RWPE1 (cell line): ENCODE measurements at regions not wholly inside any gene's neighbourhood (a gene's known extent, or its start where the extent isn't known, plus 50 kb on each side); places are given as distances from the start of the nearest gene placed in this dataset.
A peak's percentile ranks its signal among the peaks of the same experiment; 100 is the strongest.

Experiments used
- CTCF ChIA-PET: fragments of 350-600 bp; sonication (Branson Sonifier 250); formaldehyde crosslinking; extraction: SDS; loops from one replicate; lab custom pipeline; 2021; lab: Yijun Ruan, JAX
- POLR2A ChIA-PET: fragments of 400-600 bp; formaldehyde crosslinking; extraction: SDS; loops from one replicate; lab custom pipeline; 2020; ENCODE audit warnings: antibody characterized with exemption; ENCODE audit not compliant: low non-redundant PET; lab: Yijun Ruan, JAX
- DNase-seq: peaks from one replicate; pipeline ENCODE4 v3.0.0; 2012; ENCODE audit warnings: low spot score
- H3K27ac ChIP-seq: fragments of 450-650 bp; 2 replicates; pipeline ENCODE4 v1.5.1; 2017
- TF ChIP-seq, protein P1 (sequence below): fragments of 450-650 bp; conservative IDR thresholded peaks from 2 replicates; pipeline ENCODE4 v1.5.1; 2017; ENCODE audit warnings: low read depth, mild to moderate bottlenecking

DNA sequence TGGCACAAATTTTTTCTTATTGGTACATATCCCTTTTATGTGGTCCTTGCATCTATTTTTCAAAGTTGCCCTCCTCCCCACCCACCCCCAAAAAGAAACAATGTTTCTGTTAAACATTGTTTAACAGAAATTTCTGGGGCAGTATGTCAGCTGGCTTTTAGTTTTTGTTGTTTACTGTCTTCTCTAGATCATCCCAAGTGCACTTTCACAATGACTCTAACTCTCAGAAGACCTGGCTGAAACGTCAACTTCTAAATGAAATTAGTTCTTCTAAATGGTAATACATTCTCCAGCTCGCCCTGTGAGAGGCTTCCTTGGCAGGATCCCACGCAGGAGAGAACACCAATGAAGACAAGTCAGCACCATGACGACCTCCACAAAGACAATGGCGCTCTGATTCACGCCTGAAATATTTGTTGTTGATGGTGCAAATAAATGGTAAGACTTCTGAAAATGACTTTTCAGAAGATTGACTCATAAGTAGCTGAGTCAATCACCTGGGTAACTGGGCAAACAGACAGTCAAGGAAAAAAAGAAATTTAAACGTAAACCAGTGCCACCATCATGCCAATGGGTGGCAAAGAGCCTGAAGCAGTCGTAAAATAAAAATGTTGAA lies 293.7 kb downstream of the FZD1 start:
- H3K27ac ChIP-seq = peak overlapping the region; percentile 84; the same call in 1 of the 2 replicates
- ChIA-PET CTCF (interaction anchor here (0.6 to 0.7 kb wide), 2 partner anchors 45 to 961 kb away, joined by 3 read pairs; no protein-coding TSS in a partner anchor), POLR2A (no interaction called here)
- DNase-seq = peak; percentile 93
- TF ChIP-seq, protein P1, sequence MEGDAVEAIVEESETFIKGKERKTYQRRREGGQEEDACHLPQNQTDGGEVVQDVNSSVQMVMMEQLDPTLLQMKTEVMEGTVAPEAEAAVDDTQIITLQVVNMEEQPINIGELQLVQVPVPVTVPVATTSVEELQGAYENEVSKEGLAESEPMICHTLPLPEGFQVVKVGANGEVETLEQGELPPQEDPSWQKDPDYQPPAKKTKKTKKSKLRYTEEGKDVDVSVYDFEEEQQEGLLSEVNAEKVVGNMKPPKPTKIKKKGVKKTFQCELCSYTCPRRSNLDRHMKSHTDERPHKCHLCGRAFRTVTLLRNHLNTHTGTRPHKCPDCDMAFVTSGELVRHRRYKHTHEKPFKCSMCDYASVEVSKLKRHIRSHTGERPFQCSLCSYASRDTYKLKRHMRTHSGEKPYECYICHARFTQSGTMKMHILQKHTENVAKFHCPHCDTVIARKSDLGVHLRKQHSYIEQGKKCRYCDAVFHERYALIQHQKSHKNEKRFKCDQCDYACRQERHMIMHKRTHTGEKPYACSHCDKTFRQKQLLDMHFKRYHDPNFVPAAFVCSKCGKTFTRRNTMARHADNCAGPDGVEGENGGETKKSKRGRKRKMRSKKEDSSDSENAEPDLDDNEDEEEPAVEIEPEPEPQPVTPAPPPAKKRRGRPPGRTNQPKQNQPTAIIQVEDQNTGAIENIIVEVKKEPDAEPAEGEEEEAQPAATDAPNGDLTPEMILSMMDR = no peak

DNA sequence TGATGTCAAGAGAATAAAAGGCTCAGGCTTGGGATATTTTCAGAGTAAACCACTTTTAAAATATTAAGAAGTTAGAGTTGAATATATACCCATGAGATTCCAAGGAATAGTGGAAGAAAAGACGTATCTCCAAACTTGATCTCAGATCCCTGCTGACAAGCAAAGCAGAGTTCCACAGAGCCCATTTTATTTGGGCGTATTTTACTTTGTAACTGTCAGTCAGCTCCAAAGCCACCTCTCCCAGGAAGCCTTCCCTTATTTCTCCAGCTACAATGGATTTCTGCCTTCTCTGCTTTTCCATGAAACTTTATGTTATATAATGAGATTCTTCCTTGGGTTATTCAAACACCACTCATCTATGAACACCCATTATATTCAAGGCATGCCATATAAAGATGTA lies 295.7 kb downstream of the FZD1 start:
- H3K27ac ChIP-seq = no peak overlapping the region
- TF ChIP-seq, protein P1 = no peak
- ChIA-PET POLR2A (no interaction called here), CTCF (interaction anchor here (0.6 kb wide), 1 partner anchor 1132 kb away, joined by 3 read pairs; no protein-coding TSS in a partner anchor)
- no peak for DNase-seq

DNA sequence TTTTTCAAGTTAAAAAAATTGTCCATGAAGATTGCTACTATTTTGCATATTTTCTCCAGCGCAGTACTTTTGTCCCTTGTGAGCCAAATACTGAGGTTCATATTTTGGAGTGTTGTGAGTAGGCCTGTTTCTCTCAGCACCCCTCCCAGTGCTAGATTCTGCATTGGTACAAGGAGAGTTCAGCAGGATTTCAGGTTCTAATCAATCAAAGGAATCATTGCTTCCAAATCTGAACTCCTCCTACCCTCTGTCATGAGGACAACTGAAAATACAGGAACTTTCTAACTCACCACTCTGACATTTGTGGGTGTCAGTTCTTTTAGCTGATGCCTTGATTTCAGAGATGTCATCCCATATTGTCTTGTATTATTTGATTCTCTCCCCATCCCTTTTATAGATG lies 299.9 kb downstream of the FZD1 start:
- no peak overlapping the region for H3K27ac ChIP-seq
- DNase-seq = no peak
- POLR2A ChIA-PET = no interaction called here
- CTCF ChIA-PET = no interaction called here
- TF ChIP-seq, protein P1 = no peak

DNA sequence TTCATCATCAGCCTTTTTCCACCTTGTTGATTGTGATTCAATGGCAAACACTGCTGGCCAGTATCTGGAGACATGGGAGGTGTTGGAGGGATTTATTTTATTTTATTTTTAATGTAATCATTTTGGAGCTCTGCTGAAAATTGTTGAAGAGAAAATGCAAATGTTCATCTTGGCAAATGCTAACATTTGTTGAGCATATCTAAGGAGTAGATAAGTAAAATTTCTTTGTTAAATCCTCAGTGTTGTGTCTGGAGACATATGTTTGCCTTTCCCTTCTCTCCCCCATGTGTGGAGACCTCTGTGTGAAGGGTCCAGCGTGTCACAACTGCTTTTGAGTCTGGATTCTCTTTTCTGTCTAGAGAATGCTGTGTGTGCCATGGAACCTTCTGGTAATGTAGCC lies 300.3 kb downstream of the FZD1 start:
- H3K27ac ChIP-seq = no peak overlapping the region
- TF ChIP-seq, protein P1 = no peak
- ChIA-PET CTCF (no interaction called here), POLR2A (no interaction called here)
- DNase-seq = no peak

DNA sequence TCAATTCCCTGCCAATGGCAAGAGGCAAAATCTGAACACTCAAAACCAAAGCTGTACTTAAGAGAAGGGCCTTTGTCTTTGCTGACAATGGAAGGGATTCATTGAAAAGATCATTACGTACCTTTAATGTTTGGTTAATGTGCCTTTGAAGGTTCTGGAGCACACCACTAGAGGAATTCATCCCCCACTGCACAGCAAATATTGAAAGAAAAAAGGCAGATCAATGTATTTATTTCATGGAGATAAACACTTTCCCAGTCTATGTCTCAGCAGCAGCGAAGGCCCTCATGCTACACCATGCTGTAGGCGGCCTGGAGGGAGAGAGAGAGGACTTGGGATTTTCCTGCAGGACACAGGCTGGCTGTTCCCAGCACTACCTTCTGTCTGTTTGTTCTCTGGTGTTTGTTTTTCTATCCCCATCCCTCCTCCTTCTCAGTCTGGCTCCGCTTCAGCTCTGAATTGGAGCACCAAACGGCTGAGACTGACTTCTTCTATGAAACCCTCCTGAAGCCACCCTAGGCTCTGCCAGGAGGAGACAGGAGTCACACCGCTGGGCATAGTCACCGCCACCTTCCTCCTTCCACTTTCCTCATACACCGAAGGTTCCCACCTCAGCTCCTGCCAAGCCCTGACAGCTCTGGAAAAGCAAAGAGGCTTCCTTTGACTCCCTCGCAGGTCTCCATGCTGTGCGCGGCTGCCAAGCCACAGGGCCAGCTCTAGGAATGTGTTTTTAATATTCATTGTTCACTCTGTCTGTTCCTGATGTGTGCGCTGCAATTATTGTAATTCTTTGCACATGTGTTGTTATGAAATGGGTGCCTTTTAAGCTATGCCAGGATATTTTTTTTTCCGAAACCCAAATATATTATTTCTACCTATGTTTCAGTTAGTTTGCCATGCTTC lies 301.5 kb downstream of the FZD1 start:
- ChIA-PET CTCF (interaction anchor here (0.7 kb wide), 1 partner anchor 46 kb away, joined by 3 read pairs; no protein-coding TSS in a partner anchor), POLR2A (no interaction called here)
- H3K27ac ChIP-seq = no peak overlapping the region
- TF ChIP-seq, protein P1 = no peak
- DNase-seq = no peak

DNA sequence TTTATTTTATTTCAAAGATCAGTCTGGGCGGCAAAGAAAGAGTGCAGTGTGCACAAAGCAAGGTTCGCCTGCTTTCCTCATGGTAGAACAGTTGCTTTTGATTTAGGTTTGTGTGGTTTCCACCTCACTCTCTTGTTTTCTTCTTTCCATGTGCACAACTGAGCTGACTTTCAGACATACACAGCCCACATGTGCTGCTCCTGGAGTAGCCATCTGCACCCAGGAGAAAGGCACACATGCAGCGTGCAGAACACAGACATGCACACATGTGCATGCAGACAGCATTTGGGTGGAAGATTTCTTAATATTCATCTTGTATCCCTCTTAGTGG lies 302.1 kb downstream of the FZD1 start:
- H3K27ac ChIP-seq = no peak overlapping the region
- POLR2A ChIA-PET = no interaction called here
- CTCF ChIA-PET = no interaction called here
- TF ChIP-seq, protein P1 = no peak
- DNase-seq = no peak
